ENCODE measurements at regions not wholly inside any gene's neighbourhood (a gene's known extent, or its start where the extent isn't known, plus 50 kb on each side); places are given as distances from the start of the nearest gene placed in this dataset.

DNA sequence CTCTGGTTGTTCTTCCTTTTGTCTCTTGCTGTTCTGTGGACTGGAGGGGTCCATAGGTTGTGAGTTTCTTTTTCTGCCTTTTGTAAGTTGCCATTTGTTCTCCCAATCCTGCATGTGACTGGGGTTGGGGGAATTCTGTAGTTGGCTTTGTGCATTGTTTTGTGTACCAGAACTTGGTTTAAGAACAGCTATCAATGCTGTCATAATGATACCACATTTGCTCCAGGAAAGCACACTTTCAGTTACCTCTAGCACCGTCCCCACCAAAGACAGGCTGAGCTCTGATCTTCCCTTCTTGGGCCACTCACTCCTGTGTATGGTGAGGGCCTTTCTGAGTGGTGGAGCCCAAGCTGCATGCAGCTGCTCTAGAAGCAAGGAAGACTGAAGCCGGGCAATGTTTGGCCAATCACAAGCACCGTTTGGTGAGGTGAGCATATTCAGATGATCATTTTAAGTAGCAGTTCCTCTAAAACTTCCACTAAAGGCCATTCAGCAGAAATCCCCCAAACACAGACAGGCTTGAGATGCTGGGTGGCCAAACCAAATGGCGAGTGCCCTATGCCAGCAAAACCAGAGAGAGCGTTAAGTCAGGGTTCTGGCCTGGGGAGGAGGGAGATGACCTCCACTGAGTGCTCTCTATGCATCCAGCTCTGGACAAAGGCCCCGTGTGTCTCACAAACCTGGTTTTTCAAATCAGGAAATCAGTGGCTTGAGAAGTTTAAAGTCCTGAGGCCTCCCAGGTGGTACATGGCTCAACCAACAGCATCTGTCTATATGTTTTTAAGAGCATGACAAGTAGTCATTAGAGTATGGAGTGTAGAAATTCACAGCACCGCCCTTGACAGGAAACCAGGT, 120.7 kb upstream of the SPATA13 start:
- no peak overlapping the region for H3K4me3 ChIP-seq (ENCODE audit: control insufficient read depth, low read depth, low read length)
- TF ChIP-seq, protein P1, sequence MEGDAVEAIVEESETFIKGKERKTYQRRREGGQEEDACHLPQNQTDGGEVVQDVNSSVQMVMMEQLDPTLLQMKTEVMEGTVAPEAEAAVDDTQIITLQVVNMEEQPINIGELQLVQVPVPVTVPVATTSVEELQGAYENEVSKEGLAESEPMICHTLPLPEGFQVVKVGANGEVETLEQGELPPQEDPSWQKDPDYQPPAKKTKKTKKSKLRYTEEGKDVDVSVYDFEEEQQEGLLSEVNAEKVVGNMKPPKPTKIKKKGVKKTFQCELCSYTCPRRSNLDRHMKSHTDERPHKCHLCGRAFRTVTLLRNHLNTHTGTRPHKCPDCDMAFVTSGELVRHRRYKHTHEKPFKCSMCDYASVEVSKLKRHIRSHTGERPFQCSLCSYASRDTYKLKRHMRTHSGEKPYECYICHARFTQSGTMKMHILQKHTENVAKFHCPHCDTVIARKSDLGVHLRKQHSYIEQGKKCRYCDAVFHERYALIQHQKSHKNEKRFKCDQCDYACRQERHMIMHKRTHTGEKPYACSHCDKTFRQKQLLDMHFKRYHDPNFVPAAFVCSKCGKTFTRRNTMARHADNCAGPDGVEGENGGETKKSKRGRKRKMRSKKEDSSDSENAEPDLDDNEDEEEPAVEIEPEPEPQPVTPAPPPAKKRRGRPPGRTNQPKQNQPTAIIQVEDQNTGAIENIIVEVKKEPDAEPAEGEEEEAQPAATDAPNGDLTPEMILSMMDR (conservative IDR thresholded peaks at IDR 0.05; ENCODE audit: control insufficient read depth, insufficient read depth, low read depth, low read length), result no peak
- DNase-seq (ENCODE audit: low read depth), result no peak

DNA sequence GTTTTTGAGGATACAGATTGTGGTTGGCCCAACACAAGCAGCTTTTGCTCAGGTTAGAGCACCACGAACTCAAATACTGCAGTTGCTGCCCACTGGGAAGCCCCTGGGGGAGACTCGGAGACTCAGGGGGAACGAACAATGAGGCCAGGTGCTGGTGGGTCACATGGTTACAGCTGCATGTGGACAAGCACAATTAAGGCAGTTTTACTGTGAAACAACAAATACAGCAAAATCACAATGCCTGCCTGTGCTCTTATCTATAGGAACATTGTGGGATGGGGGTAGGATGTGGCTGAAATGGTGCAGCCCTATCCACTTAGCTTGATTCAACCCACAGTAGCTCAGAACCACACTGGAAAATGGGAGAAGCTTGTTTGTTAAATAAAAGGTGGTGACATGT, 119.7 kb upstream of the SPATA13 start:
- no peak overlapping the region for H3K4me3 ChIP-seq (ENCODE audit: control insufficient read depth, low read depth, low read length)
- DNase-seq (ENCODE audit: low read depth), result no peak
- TF ChIP-seq, protein P1 (conservative IDR thresholded peaks at IDR 0.05; ENCODE audit: control insufficient read depth, insufficient read depth, low read depth, low read length), result no peak

DNA sequence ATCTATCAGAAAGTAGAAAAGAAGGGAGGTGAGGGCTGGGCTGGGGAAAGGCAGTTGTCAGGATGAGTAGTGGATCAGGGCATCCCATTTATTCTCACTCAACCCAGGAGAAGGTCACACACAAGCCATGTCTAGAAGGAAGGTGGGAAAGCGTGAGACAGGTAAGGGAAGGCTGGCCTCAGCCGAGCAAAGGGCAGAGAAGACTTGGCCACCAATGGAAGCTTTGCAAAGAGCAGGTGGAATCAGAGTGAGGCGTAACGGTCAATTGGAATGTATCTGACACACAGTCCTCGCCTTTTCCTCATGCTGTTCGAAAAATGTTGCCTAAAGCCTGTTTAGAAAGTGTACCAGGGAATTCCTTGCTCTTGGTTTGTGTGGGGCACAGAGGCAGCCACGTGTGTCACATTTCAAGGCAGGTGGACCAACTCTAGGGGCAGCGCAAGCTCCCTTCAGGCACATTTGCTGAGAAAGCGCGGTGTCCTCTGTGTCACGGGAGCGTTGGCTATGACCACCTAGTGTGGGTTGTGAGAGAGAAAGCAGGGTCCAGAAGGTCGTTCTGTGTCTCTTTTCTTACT, 118.8 kb upstream of the SPATA13 start:
- no peak for DNase-seq (ENCODE audit: low read depth)
- no peak overlapping the region for H3K4me3 ChIP-seq (ENCODE audit: control insufficient read depth, low read depth, low read length)
- TF ChIP-seq, protein P1 (conservative IDR thresholded peaks at IDR 0.05; ENCODE audit: control insufficient read depth, insufficient read depth, low read depth, low read length), result no peak

DNA sequence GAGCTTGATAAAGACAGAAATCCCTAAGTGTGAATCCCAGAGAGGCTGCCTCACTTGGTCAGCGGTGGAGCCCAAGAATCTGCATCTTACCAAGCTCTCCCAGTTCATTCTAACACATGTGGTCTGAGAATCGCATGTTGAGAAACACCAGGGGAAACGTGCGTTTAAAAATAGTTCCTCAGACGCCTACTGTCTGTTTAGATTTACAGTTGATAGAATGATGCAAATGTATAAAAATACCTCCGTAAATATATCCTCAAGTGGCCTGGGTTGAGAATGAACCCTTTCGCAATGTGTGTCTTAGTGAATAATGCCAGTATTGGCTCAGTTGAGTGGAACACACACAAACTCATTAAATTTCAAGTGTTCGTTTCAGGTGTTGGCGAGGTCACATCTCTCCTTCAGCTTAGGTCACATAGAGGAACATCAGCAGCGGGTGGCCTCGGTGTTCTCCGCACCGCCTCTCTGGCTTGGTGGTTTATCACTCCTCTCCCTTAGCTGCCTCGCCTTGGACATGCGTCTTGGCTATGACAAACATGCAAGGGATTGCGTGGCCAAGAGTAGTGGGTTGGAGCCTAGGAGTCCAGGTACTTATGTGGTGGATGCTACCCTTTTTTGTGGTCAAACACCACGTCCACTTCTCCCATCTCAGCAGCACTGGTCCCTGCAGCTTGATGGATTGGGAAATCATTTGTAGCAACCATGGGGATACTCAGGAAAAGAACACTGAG, 117.6 kb upstream of the SPATA13 start:
- DNase-seq (ENCODE audit: low read depth), result no peak
- no peak overlapping the region for H3K4me3 ChIP-seq (ENCODE audit: control insufficient read depth, low read depth, low read length)
- TF ChIP-seq, protein P1 (conservative IDR thresholded peaks at IDR 0.05; ENCODE audit: control insufficient read depth, insufficient read depth, low read depth, low read length), result no peak

DNA sequence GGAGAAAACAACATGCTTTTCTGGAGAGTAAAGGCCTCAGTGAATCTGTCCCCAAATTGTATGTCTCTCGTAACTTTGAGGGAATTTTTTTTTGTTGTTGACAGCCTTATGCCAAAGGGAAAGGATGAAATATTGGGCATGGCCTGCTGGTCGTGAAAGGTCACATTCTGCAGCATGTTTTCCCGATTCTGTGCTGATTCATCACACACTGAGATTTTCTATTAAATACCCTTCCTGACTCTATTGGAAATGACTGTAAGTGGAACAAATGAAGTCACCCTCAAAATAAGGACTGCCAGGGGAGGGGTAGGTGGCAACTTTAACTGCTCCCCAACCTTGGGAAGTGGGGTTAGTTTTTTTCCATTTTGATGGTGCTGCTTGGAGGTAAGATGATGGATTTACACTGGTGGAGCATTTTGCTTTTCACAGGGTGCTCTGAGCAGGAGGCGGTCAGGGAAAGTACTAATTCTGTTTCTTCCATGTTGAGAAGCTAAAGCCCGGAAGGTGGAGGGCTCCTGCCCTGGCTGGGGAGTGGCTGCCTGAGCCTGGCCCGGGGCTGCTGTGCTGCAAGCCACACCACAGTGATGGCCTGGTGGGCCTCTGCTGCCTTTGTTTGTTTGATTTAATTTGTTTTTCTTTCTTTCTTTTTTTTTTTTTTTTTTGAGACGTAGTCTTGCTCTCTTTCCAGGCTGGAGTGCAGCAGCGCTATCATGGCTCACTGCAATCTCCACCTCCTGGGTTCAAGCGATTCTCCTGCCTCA, 116.8 kb upstream of the SPATA13 start:
- no peak for DNase-seq (ENCODE audit: low read depth)
- no peak overlapping the region for H3K4me3 ChIP-seq (ENCODE audit: control insufficient read depth, low read depth, low read length)
- TF ChIP-seq, protein P1 (conservative IDR thresholded peaks at IDR 0.05; ENCODE audit: control insufficient read depth, insufficient read depth, low read depth, low read length), result no peak

DNA sequence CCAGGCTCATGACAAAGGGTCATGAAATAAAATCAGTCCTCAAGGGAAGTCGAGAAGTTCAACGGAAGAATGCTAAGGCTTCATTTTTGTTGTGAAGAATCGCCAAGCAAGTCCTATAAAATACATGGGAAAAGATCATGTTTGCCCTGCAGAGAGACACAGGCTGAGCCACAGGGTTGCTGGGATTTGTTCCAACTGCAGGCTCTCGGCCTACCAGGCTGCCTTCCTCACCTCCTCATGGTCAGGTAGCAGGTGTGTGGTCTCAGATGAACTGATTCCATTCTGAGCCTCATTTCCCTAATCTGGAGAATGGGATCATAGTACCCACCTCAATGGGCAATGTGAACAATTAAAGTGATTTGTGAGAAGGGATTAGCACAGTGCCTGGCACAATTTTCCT, 114.9 kb upstream of the SPATA13 start:
- DNase-seq (ENCODE audit: low read depth), result no peak
- TF ChIP-seq, protein P1 (conservative IDR thresholded peaks at IDR 0.05; ENCODE audit: control insufficient read depth, insufficient read depth, low read depth, low read length), result no peak
- no peak overlapping the region for H3K4me3 ChIP-seq (ENCODE audit: control insufficient read depth, low read depth, low read length)

Measured in fibroblast of mammary gland (primary cell).